ENCODE measurements at regions not wholly inside any gene's neighbourhood (a gene's known extent, or its start where the extent isn't known, plus 50 kb on each side); places are given as distances from the start of the nearest gene placed in this dataset.

GRCh38 chr20:1798982-1799381 is 96.2 kb upstream of the SIRPA start:
- intact Hi-C loops (cut with DNase I), result no loop called here
- Histone ChIP-seq H3K27ac (no peak overlapping the region), H3K9me3 (no peaks in the 10 kb centered on the region), H3K4me3 (no peak overlapping the region), H3K27me3 (ENCODE audit: low read depth) (peaks cover 33% of the 10 kb centered on the region), H3K36me3 (no peaks in the 10 kb centered on the region), H3K4me1 (peaks cover 22% of the 10 kb centered on the region)
- ATAC-seq (no peak), DNase-seq (no peak)
- TF ChIP-seq, protein P1, sequence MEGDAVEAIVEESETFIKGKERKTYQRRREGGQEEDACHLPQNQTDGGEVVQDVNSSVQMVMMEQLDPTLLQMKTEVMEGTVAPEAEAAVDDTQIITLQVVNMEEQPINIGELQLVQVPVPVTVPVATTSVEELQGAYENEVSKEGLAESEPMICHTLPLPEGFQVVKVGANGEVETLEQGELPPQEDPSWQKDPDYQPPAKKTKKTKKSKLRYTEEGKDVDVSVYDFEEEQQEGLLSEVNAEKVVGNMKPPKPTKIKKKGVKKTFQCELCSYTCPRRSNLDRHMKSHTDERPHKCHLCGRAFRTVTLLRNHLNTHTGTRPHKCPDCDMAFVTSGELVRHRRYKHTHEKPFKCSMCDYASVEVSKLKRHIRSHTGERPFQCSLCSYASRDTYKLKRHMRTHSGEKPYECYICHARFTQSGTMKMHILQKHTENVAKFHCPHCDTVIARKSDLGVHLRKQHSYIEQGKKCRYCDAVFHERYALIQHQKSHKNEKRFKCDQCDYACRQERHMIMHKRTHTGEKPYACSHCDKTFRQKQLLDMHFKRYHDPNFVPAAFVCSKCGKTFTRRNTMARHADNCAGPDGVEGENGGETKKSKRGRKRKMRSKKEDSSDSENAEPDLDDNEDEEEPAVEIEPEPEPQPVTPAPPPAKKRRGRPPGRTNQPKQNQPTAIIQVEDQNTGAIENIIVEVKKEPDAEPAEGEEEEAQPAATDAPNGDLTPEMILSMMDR (IDR thresholded peaks at IDR 0.05), result no peak

GRCh38 chr20:1793821-1794220 is 101.4 kb upstream of the SIRPA start:
- DNase-seq, result no peak
- ATAC-seq, result no peak
- intact Hi-C loops (cut with DNase I), result no loop called here
- TF ChIP-seq, protein P1 (IDR thresholded peaks at IDR 0.05), result no peak
- no peak overlapping the region for H3K4me3 ChIP-seq
- H3K27ac ChIP-seq, result no peak overlapping the region
- no peaks in the 10 kb centered on the region for H3K4me1 ChIP-seq
- H3K9me3 ChIP-seq, result no peaks in the 10 kb centered on the region
- H3K36me3 ChIP-seq, result no peaks in the 10 kb centered on the region
- peaks cover 27% of the 10 kb centered on the region for H3K27me3 ChIP-seq (ENCODE audit: low read depth)

GRCh38 chr20:1792274-1792673 is 102.9 kb upstream of the SIRPA start:
- H3K27me3 ChIP-seq (ENCODE audit: low read depth), result peaks cover 27% of the 10 kb centered on the region
- H3K9me3 ChIP-seq, result no peaks in the 10 kb centered on the region
- DNase-seq, result no peak
- no peak for ATAC-seq
- no peak overlapping the region for H3K27ac ChIP-seq
- TF ChIP-seq, protein P1 (IDR thresholded peaks at IDR 0.05), result no peak
- H3K4me1 ChIP-seq, result no peaks in the 10 kb centered on the region
- H3K4me3 ChIP-seq, result no peak overlapping the region
- intact Hi-C loops (cut with DNase I), result no loop called here
- no peaks in the 10 kb centered on the region for H3K36me3 ChIP-seq

GRCh38 chr20:1790386-1790785 is 104.8 kb upstream of the SIRPA start:
- Histone ChIP-seq H3K4me3 (no peak overlapping the region), H3K4me1 (no peaks in the 10 kb centered on the region), H3K27ac (no peak overlapping the region), H3K27me3 (ENCODE audit: low read depth) (peaks cover 36% of the 10 kb centered on the region), H3K36me3 (no peaks in the 10 kb centered on the region), H3K9me3 (no peaks in the 10 kb centered on the region)
- ATAC-seq (no peak), DNase-seq (no peak)
- intact Hi-C loops (cut with DNase I), result no loop called here
- TF ChIP-seq, protein P1 (IDR thresholded peaks at IDR 0.05), result no peak

GRCh38 chr20:1788044-1788443 is 107.2 kb upstream of the SIRPA start:
- intact Hi-C loops (cut with DNase I), result no loop called here

More at GRCh38 chr20:1788044-1788443, 107.2 kb upstream of the SIRPA start:
- ATAC-seq (no peak), DNase-seq (no peak)
- H3K4me3 ChIP-seq, result no peak overlapping the region
- TF ChIP-seq, protein P1 (IDR thresholded peaks at IDR 0.05), result no peak
- no peaks in the 10 kb centered on the region for H3K36me3 ChIP-seq
- H3K4me1 ChIP-seq, result no peaks in the 10 kb centered on the region
- H3K27ac ChIP-seq, result no peak overlapping the region
- peaks cover 29% of the 10 kb centered on the region for H3K27me3 ChIP-seq (ENCODE audit: low read depth)
- H3K9me3 ChIP-seq, result no peaks in the 10 kb centered on the region
